Neural progenitor cell (in vitro differentiated cells): ENCODE measurements at regions not wholly inside any gene's neighbourhood (a gene's known extent, or its start where the extent isn't known, plus 50 kb on each side); places are given as distances from the start of the nearest gene placed in this dataset.

Experiments used
- EZH2 ChIP-seq: fragments of 200-600 bp; sonication (generic); IDR thresholded peaks from 2 replicates; pipeline ENCODE4 v1.6.1; 2017; ENCODE audit warnings: antibody characterized with exemption, mild to moderate bottlenecking, moderate library complexity
- EZH2phosphoT487 ChIP-seq: fragments of 200-600 bp; sonication (generic); IDR thresholded peaks from 2 replicates; pipeline ENCODE4 v1.6.1; 2017; ENCODE audit warnings: antibody characterized with exemption
- TF ChIP-seq, protein P1 (sequence below): fragments of 200-600 bp; sonication (generic); IDR thresholded peaks from 2 replicates; pipeline ENCODE4 v1.5.1; 2017; ENCODE audit warnings: antibody characterized with exemption, mild to moderate bottlenecking

DNA sequence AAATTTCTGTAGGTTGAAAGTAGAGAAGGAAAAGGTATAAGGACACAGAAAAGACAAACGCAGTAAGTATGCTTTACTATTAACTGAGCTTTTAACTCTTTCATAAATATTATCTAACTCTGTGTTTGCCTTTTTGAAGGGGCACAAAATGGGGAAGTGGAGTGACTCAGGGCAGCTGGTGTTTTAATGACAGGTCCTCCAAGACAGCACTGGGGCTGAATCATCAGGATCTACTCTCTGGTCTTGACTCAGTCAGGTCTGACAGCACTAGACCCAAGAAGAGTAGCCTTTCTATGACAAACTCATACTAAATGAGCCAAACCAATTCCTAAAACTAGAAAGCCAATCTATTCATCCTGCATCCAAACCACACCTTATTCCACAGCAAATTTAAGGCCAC, 102.2 kb downstream of the APTX start:
- TF ChIP-seq EZH2: no peak
- TF ChIP-seq, protein P1, sequence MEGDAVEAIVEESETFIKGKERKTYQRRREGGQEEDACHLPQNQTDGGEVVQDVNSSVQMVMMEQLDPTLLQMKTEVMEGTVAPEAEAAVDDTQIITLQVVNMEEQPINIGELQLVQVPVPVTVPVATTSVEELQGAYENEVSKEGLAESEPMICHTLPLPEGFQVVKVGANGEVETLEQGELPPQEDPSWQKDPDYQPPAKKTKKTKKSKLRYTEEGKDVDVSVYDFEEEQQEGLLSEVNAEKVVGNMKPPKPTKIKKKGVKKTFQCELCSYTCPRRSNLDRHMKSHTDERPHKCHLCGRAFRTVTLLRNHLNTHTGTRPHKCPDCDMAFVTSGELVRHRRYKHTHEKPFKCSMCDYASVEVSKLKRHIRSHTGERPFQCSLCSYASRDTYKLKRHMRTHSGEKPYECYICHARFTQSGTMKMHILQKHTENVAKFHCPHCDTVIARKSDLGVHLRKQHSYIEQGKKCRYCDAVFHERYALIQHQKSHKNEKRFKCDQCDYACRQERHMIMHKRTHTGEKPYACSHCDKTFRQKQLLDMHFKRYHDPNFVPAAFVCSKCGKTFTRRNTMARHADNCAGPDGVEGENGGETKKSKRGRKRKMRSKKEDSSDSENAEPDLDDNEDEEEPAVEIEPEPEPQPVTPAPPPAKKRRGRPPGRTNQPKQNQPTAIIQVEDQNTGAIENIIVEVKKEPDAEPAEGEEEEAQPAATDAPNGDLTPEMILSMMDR: no peak
- no peak for TF ChIP-seq EZH2phosphoT487
